SU-DHL-6 (cell line): ENCODE measurements at regions not wholly inside any gene's neighbourhood (a gene's known extent, or its start where the extent isn't known, plus 50 kb on each side); places are given as distances from the start of the nearest gene placed in this dataset.

Experiments
- CTCF ChIP-seq: fragments of 200-600 bp; sonication (generic); IDR thresholded peaks from one replicate; pipeline ENCODE4 v1.5.1; 2017; ENCODE audit warnings: antibody characterized with exemption, mild to moderate bottlenecking, low read length, moderate library complexity; ENCODE audit not compliant: insufficient read depth, poor library complexity, severe bottlenecking
- EZH2phosphoT487 ChIP-seq: fragments of 200-600 bp; sonication (generic), shearing (Covaris generic); conservative IDR thresholded peaks from 2 replicates; pipeline ENCODE4 v1.6.1; 2018; ENCODE audit warnings: mild to moderate bottlenecking, antibody characterized with exemption, low read length, moderate library complexity, mixed read lengths

- TF ChIP-seq CTCF = no peak
- no peak for TF ChIP-seq EZH2phosphoT487
Observed at GRCh38 chr6:144606083-144606482, 320.9 kb downstream of the UTRN start.
